Activated CD4-positive, alpha-beta T cell treated with anti-CD3 and anti-CD28 coated beads for 24 hours (primary cell): ENCODE measurements at regions not wholly inside any gene's neighbourhood (a gene's known extent, or its start where the extent isn't known, plus 50 kb on each side); places are given as distances from the start of the nearest gene placed in this dataset.

ENCODE experiments used
- DNase-seq, 2 donors: peaks; one replicate each; pipeline ENCODE4 v3.0.0-alpha.2; 2020; ENCODE audit warnings: low read depth in 2 of 2

GRCh38 chr11:45473341-45473895, 187.3 kb upstream of the SYT13 start:
- no peak for DNase-seq

- no peak for DNase-seq
Measured at GRCh38 chr11:45472716-45473317, 186.7 kb upstream of the SYT13 start.

GRCh38 chr11:45471266-45471665, 185.1 kb upstream of the SYT13 start:
- no peak for DNase-seq

GRCh38 chr11:45470794-45471167, 184.6 kb upstream of the SYT13 start:
- no peak for DNase-seq

GRCh38 chr11:45470151-45470793, 184.1 kb upstream of the SYT13 start:
- no peak for DNase-seq

GRCh38 chr11:45468267-45468856, 182.2 kb upstream of the SYT13 start:
- no peak for DNase-seq

- no peak for DNase-seq
Measured at GRCh38 chr11:45463541-45463940, 177.4 kb upstream of the SYT13 start.

GRCh38 chr11:45461514-45461913, 175.4 kb upstream of the SYT13 start:
- no peak for DNase-seq

- no peak for DNase-seq
Measured at GRCh38 chr11:45459491-45459890, 173.3 kb upstream of the SYT13 start.

GRCh38 chr11:45458269-45458668, 172.1 kb upstream of the SYT13 start:
- DNase-seq = no peak

- DNase-seq = no peak
Measured at GRCh38 chr11:45457649-45458048, 171.5 kb upstream of the SYT13 start.

GRCh38 chr11:45456686-45457085, 170.5 kb upstream of the SYT13 start:
- DNase-seq = no peak

- DNase-seq = no peak
Measured at GRCh38 chr11:45455536-45455935, 169.4 kb upstream of the SYT13 start.

GRCh38 chr11:45454917-45455401, 168.8 kb upstream of the SYT13 start:
- DNase-seq = no peak

GRCh38 chr11:45453721-45454120, 167.6 kb upstream of the SYT13 start:
- no peak for DNase-seq

GRCh38 chr11:45451766-45452440, 165.8 kb upstream of the SYT13 start:
- DNase-seq = no peak

- no peak for DNase-seq
Measured at GRCh38 chr11:45450189-45450588, 164.0 kb upstream of the SYT13 start.

GRCh38 chr11:45449036-45449601, 163.0 kb upstream of the SYT13 start:
- no peak for DNase-seq

- no peak for DNase-seq
Measured at GRCh38 chr11:45448561-45448960, 162.4 kb upstream of the SYT13 start.

- no peak for DNase-seq
Measured at GRCh38 chr11:45446998-45447397, 160.9 kb upstream of the SYT13 start.

GRCh38 chr11:45446434-45446833, 160.3 kb upstream of the SYT13 start:
- DNase-seq = no peak

GRCh38 chr11:45444796-45445195, 158.7 kb upstream of the SYT13 start:
- no peak for DNase-seq
